ENCODE measurements at regions not wholly inside any gene's neighbourhood (a gene's known extent, or its start where the extent isn't known, plus 50 kb on each side); places are given as distances from the start of the nearest gene placed in this dataset.

GRCh38 chr1:229070168-229070567, 200.7 kb upstream of the RAB4A start:
- no peak for DNase-seq

- no peak for DNase-seq
Measured at GRCh38 chr1:229073251-229073650, 197.7 kb upstream of the RAB4A start.

GRCh38 chr1:229075217-229075616, 195.7 kb upstream of the RAB4A start:
- DNase-seq: no peak

GRCh38 chr1:229075716-229076115, 195.2 kb upstream of the RAB4A start:
- no peak for DNase-seq

- DNase-seq: no peak
Measured at GRCh38 chr1:229076195-229076594, 194.7 kb upstream of the RAB4A start.

- no peak for DNase-seq
Measured at GRCh38 chr1:229079016-229079595, 191.8 kb upstream of the RAB4A start.

- DNase-seq: no peak
Measured at GRCh38 chr1:229080361-229080760, 190.6 kb upstream of the RAB4A start.

GRCh38 chr1:229085291-229085690, 185.6 kb upstream of the RAB4A start:
- DNase-seq: no peak

- no peak for DNase-seq
Measured at GRCh38 chr1:229086091-229086490, 184.8 kb upstream of the RAB4A start.

- DNase-seq: no peak
Measured at GRCh38 chr1:229086686-229087085, 184.2 kb upstream of the RAB4A start.

GRCh38 chr1:229087339-229087738, 183.6 kb upstream of the RAB4A start:
- no peak for DNase-seq

GRCh38 chr1:229087906-229088305, 183.0 kb upstream of the RAB4A start:
- no peak for DNase-seq

- no peak for DNase-seq
Measured at GRCh38 chr1:229088711-229089110, 182.2 kb upstream of the RAB4A start.

- no peak for DNase-seq
Measured at GRCh38 chr1:229089586-229090208, 181.2 kb upstream of the RAB4A start.

GRCh38 chr1:229091721-229092136, 179.2 kb upstream of the RAB4A start:
- no peak for DNase-seq

GRCh38 chr1:229092377-229093237, 178.3 kb upstream of the RAB4A start:
- no peak for DNase-seq

GRCh38 chr1:229093238-229093540, 177.7 kb upstream of the RAB4A start:
- no peak for DNase-seq

GRCh38 chr1:229093609-229094336, 177.1 kb upstream of the RAB4A start:
- DNase-seq: no peak

- DNase-seq: no peak
Measured at GRCh38 chr1:229094476-229095311, 176.2 kb upstream of the RAB4A start.

GRCh38 chr1:229095325-229095724, 175.6 kb upstream of the RAB4A start:
- DNase-seq: no peak

- DNase-seq: no peak
Measured at GRCh38 chr1:229097356-229097755, 173.6 kb upstream of the RAB4A start.

- no peak for DNase-seq
Measured at GRCh38 chr1:229098361-229098760, 172.6 kb upstream of the RAB4A start.
